ENCODE measurements at regions not wholly inside any gene's neighbourhood (a gene's known extent, or its start where the extent isn't known, plus 50 kb on each side); places are given as distances from the start of the nearest gene placed in this dataset.
A peak's percentile ranks its signal among the peaks of the same experiment; 100 is the strongest.

GRCh38 chr2:128813352-128814034 is 494.8 kb upstream of the HS6ST1 start:
- TF ChIP-seq CTCF (IDR thresholded peaks at IDR 0.05) (no peak), EP300 (IDR thresholded peaks at IDR 0.05) (no peak), POLR2A (IDR thresholded peaks at IDR 0.05) (no peak)
- no peaks in the 10 kb centered on the region for H3K36me3 ChIP-seq
- H3K27me3 ChIP-seq = no peaks in the 10 kb centered on the region
- peaks cover 1% of the 10 kb centered on the region for H3K4me1 ChIP-seq (ENCODE audit: insufficient read depth)
- intact Hi-C loops (cut with DNase I) = no loop called here
- no peak overlapping the region for H3K27ac ChIP-seq
- no peaks in the 10 kb centered on the region for H3K9me3 ChIP-seq
- 72 to 95% (median 91%) methylated on average over 7 of the region's 7 CpGs for WGBS, 3 donors
- H3K4me3 ChIP-seq = no peak overlapping the region
- no peak for DNase-seq

GRCh38 chr2:128815248-128815647 is 496.6 kb upstream of the HS6ST1 start:
- no peak for DNase-seq
- intact Hi-C loops (cut with DNase I) = no loop called here
- H3K4me1 ChIP-seq (ENCODE audit: insufficient read depth) = peaks cover 1% of the 10 kb centered on the region
- no peaks in the 10 kb centered on the region for H3K27me3 ChIP-seq
- TF ChIP-seq CTCF (IDR thresholded peaks at IDR 0.05) (no peak), POLR2A (IDR thresholded peaks at IDR 0.05) (no peak), EP300 (IDR thresholded peaks at IDR 0.05) (no peak)
- no peaks in the 10 kb centered on the region for H3K9me3 ChIP-seq
- H3K27ac ChIP-seq = no peak overlapping the region
- H3K4me3 ChIP-seq = no peak overlapping the region
- 79 to 91% (median 88%) methylated on average over 3 of the region's 3 CpGs for WGBS, 3 donors
- no peaks in the 10 kb centered on the region for H3K36me3 ChIP-seq

GRCh38 chr2:128817171-128817570 is 498.5 kb upstream of the HS6ST1 start:
- 7 to 14% (median 13%) methylated on average over 5 of the region's 5 CpGs for WGBS, 3 donors

GRCh38 chr2:128817813-128818212 is 499.1 kb upstream of the HS6ST1 start:
- no peak overlapping the region for H3K27ac ChIP-seq
- TF ChIP-seq CTCF (IDR thresholded peaks at IDR 0.05) = no peak
- no peak for TF ChIP-seq POLR2A (IDR thresholded peaks at IDR 0.05)
- no peak for TF ChIP-seq EP300 (IDR thresholded peaks at IDR 0.05)
- peaks cover 1% of the 10 kb centered on the region for H3K4me1 ChIP-seq (ENCODE audit: insufficient read depth)
- no peak overlapping the region for H3K4me3 ChIP-seq
- intact Hi-C loops (cut with DNase I) = no loop called here
- H3K36me3 ChIP-seq = no peaks in the 10 kb centered on the region
- WGBS, 3 donors = 64 to 78% (median 69%) methylated on average over 6 of the region's 6 CpGs
- no peak for DNase-seq
- H3K27me3 ChIP-seq = no peaks in the 10 kb centered on the region
- H3K9me3 ChIP-seq = no peaks in the 10 kb centered on the region

More at GRCh38 chr2:128817171-128817570, 498.5 kb upstream of the HS6ST1 start:
- Histone ChIP-seq H3K9me3 (no peaks in the 10 kb centered on the region), H3K36me3 (no peaks in the 10 kb centered on the region), H3K4me3 (no peak overlapping the region), H3K4me1 (ENCODE audit: insufficient read depth) (peaks cover 1% of the 10 kb centered on the region), H3K27me3 (no peaks in the 10 kb centered on the region), H3K27ac (no peak overlapping the region)
- peak in 1 of 5 donors; percentile 38 for DNase-seq
- intact Hi-C loops (cut with DNase I) = no loop called here
- TF ChIP-seq CTCF (IDR thresholded peaks at IDR 0.05) = no peak
- no peak for TF ChIP-seq POLR2A (IDR thresholded peaks at IDR 0.05)
- no peak for TF ChIP-seq EP300 (IDR thresholded peaks at IDR 0.05)

All from ovary (tissue), 7 donors.